ENCODE measurements at regions not wholly inside any gene's neighbourhood (a gene's known extent, or its start where the extent isn't known, plus 50 kb on each side); places are given as distances from the start of the nearest gene placed in this dataset.

DNA sequence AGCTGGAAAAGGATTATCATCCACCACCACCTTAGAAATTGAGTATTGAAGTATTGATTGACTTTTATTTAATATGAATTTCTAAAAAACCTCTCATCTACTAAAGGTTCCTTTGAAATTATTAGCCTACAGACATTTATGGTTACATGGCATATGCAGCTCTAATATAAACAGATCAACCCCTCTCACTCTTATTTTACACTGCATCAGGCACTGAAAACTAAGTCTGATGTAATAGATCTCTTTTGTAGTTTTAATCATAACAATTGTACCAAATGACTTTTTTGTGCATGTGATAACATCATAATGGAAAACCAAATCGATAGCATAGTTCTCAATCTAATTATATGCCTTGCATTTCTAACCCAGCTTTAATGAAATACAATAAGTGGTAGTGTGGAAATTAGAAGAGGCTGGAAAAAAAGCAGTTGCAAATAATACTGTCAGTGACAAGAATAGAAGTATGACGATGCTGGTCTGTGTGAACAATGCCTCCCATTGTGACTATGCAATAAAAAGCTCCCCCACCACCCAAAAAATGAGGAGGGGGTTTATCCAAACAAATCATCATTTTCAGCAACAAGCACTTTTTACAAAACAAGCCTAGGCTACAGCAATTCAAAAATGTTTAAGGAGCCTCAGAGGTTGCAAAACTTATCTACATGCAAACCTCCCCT is 426.5 kb upstream of the NFIA start:
- TF ChIP-seq, protein P1, sequence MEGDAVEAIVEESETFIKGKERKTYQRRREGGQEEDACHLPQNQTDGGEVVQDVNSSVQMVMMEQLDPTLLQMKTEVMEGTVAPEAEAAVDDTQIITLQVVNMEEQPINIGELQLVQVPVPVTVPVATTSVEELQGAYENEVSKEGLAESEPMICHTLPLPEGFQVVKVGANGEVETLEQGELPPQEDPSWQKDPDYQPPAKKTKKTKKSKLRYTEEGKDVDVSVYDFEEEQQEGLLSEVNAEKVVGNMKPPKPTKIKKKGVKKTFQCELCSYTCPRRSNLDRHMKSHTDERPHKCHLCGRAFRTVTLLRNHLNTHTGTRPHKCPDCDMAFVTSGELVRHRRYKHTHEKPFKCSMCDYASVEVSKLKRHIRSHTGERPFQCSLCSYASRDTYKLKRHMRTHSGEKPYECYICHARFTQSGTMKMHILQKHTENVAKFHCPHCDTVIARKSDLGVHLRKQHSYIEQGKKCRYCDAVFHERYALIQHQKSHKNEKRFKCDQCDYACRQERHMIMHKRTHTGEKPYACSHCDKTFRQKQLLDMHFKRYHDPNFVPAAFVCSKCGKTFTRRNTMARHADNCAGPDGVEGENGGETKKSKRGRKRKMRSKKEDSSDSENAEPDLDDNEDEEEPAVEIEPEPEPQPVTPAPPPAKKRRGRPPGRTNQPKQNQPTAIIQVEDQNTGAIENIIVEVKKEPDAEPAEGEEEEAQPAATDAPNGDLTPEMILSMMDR (IDR thresholded peaks at IDR 0.05; ENCODE audit: low read depth, low read length), result no peak
- TF ChIP-seq EZH2phosphoT487 (IDR thresholded peaks at IDR 0.05; ENCODE audit: low read depth), result no peak

Data from OCI-LY3 (cell line).